Bronchial epithelial cell (primary cell): ENCODE measurements at regions not wholly inside any gene's neighbourhood (a gene's known extent, or its start where the extent isn't known, plus 50 kb on each side); places are given as distances from the start of the nearest gene placed in this dataset.

Source experiments
- DNase-seq: peaks from one replicate; pipeline ENCODE4 v3.0.0-alpha.2; 2010; ENCODE audit warnings: low read depth
- FAIRE-seq: peaks from 2 replicates; lab custom pipeline; 2011; peaks lifted over from hg19 to GRCh38; lab: Jason Lieb, UNC
- H3K27me3 ChIP-seq: 2 replicates; pipeline ENCODE4 v1.5.1; 2011; ENCODE audit warnings: low read length; ENCODE audit not compliant: control insufficient read depth, insufficient read depth
- H3K36me3 ChIP-seq: 2 replicates; pipeline ENCODE4 v1.5.1; 2011; ENCODE audit warnings: low read length; ENCODE audit not compliant: control insufficient read depth, insufficient read depth
- H3K4me3 ChIP-seq: 2 replicates; pipeline ENCODE4 v1.5.1; 2011; ENCODE audit warnings: mild to moderate bottlenecking, low read depth, low read length, control low read depth
- TF ChIP-seq, protein P1 (sequence below): IDR thresholded peaks from 2 replicates; pipeline ENCODE4 v1.5.1; 2011; ENCODE audit warnings: mild to moderate bottlenecking, moderate library complexity, low read length, control low read depth, inconsistent platforms; ENCODE audit not compliant: insufficient read depth, severe bottlenecking

DNA sequence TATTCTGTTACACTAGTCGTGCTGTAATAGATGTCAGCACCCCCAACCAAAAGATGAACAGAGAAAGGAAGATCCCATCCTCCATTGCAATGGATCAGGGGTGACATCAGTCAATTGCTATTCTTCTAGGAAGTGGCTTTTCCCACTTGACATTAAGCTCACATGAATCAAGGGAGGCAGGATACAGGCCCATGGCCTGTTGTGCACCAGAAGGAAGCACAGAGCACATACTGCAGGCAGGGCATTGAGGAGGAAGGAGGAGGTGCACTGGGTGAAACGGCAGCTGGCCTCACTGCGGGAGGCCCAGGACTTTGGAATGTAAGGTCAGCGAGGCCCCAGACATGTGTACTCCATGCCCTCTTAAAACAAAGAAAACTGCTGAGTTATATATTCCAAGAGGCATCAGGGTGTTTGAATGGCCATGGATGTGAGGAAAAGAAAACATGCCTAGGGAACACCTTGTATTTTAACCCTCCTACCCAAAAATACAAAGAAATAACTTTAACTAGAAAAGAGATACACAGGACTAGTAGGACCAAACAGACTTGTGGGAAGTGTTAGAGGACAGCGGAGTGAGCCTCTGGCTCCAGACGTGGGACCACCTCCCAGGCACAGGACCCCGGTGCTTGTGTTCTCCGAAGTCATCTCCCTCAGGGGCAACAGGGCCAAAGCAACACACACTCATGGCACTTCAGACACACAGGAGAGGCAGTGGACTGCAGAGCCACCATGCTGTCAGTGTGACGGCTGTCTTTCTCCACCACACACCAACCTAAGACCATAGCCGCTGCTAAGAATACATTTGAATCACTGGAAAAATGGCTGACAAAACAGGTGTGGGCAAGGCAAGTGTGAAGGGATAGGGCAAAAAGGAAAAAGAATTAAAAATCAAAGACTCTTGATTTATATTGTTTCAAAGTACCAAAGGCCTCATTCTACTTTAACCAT lies 51.4 kb upstream of the RIOK3 start:
- no peak for FAIRE-seq
- Histone ChIP-seq H3K4me3 (no peak overlapping the region), H3K27me3 (no peaks in the 10 kb centered on the region), H3K36me3 (no peaks in the 10 kb centered on the region)
- no peak for DNase-seq
- TF ChIP-seq, protein P1, sequence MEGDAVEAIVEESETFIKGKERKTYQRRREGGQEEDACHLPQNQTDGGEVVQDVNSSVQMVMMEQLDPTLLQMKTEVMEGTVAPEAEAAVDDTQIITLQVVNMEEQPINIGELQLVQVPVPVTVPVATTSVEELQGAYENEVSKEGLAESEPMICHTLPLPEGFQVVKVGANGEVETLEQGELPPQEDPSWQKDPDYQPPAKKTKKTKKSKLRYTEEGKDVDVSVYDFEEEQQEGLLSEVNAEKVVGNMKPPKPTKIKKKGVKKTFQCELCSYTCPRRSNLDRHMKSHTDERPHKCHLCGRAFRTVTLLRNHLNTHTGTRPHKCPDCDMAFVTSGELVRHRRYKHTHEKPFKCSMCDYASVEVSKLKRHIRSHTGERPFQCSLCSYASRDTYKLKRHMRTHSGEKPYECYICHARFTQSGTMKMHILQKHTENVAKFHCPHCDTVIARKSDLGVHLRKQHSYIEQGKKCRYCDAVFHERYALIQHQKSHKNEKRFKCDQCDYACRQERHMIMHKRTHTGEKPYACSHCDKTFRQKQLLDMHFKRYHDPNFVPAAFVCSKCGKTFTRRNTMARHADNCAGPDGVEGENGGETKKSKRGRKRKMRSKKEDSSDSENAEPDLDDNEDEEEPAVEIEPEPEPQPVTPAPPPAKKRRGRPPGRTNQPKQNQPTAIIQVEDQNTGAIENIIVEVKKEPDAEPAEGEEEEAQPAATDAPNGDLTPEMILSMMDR, result no peak
